IgD-negative memory B cell (primary cell): ENCODE measurements at regions not wholly inside any gene's neighbourhood (a gene's known extent, or its start where the extent isn't known, plus 50 kb on each side); places are given as distances from the start of the nearest gene placed in this dataset.

Experiments
- H3K27ac Mint-ChIP-seq, 3 donors: one replicate each; pipeline ENCODE4 v1.8.0; 2020 to 2022; ENCODE audit warnings: mild to moderate bottlenecking in 3 of 3, mixed read lengths in 3 of 3, moderate library complexity in 1 of 3
- H3K27me3 Mint-ChIP-seq: one replicate; pipeline ENCODE4 v1.8.0; 2021; ENCODE audit warnings: mixed read lengths
- H3K36me3 Mint-ChIP-seq: one replicate; pipeline ENCODE4 v1.8.0; 2020; ENCODE audit warnings: mild to moderate bottlenecking, mixed read lengths
- H3K4me1 Mint-ChIP-seq, 3 donors: one replicate each; pipeline ENCODE4 v1.8.0; 2020 to 2022; ENCODE audit warnings: mixed read lengths in 3 of 3, mild to moderate bottlenecking in 1 of 3
- H3K4me3 Mint-ChIP-seq, 4 donors: one replicate each; pipeline ENCODE4 v1.8.0; 2020 to 2022; ENCODE audit warnings: mild to moderate bottlenecking in 4 of 4, mixed read lengths in 4 of 4, moderate library complexity in 3 of 4
- H3K9me3 Mint-ChIP-seq, 3 donors: one replicate each; pipeline ENCODE4 v1.8.0; 2020 to 2021; ENCODE audit warnings: mixed read lengths in 3 of 3, mild to moderate bottlenecking in 1 of 3

DNA sequence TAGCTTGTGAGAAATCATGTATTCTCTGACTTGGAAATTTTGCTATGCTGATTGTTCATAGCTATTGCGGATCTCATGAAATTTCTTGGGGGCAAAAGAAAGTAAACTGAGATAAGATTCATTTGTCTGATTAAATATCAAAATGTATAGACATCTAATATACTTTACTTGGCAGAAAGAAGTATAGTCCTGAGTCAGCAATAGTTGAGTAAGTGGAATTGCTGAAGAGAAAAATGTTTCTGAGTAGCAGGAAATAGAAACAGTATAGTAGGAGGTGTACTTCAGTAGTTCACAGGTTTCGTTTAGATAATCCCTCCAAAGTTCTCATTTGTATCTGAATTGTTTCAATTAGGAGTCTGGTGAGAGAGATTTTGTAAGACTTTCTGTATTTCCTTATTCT, 705.9 kb downstream of the MCTP2 start:
- peaks cover 2 to 16% (median 3%) of the 10 kb centered on the region in 3 donors for H3K9me3 Mint-ChIP-seq
- H3K4me1 Mint-ChIP-seq: no peaks in the 10 kb centered on the region
- no peak overlapping the region for H3K4me3 Mint-ChIP-seq
- no peaks in the 10 kb centered on the region for H3K36me3 Mint-ChIP-seq
- no peak overlapping the region for H3K27ac Mint-ChIP-seq
- H3K27me3 Mint-ChIP-seq: no peaks in the 10 kb centered on the region

DNA sequence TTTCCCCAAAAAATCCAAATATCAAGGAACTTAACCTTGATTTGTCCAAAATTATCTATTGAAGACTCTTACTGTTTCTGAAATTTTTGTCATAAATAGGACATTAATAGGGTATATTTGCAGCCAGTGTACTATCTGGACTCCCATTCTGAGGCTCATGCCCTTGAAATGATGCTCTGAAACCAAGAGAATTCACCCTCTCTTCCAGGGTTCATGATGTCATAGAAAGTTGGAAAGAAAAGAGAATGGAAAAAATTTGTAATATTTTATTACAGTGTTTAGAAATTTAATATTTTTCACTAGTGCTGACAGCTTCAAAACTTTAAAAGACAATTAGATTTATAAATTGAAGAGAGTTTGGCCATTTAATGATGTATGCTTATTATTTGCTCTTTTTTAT, 712.5 kb downstream of the MCTP2 start:
- H3K4me1 Mint-ChIP-seq: no peaks in the 10 kb centered on the region
- H3K27me3 Mint-ChIP-seq: no peaks in the 10 kb centered on the region
- no peaks in the 10 kb centered on the region for H3K9me3 Mint-ChIP-seq
- no peak overlapping the region for H3K27ac Mint-ChIP-seq
- no peaks in the 10 kb centered on the region for H3K36me3 Mint-ChIP-seq
- no peak overlapping the region for H3K4me3 Mint-ChIP-seq

DNA sequence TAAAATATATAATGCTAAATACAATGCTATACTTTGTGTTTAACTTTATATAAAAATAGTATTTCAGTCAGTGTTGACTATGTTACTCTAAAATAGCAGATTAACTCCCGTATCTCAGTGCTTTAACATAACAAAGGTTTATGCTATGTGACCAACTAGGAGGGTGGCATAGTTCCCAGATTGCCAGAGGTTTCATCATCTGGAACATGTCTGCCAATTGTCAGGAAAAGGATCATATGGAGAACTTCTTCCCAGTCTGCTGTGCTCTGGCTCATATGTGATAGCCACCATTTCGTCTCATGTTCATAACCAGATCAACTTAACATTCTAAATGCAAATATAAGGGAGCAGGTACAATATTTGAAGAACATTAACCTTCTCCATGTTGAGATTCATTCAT, 720.2 kb downstream of the MCTP2 start:
- H3K4me3 Mint-ChIP-seq: no peak overlapping the region
- no peaks in the 10 kb centered on the region for H3K27me3 Mint-ChIP-seq
- no peaks in the 10 kb centered on the region for H3K4me1 Mint-ChIP-seq
- H3K27ac Mint-ChIP-seq: no peak overlapping the region
- peaks cover 1 to 14% (median 6%) of the 10 kb centered on the region in 3 donors for H3K9me3 Mint-ChIP-seq
- peaks cover 1% of the 10 kb centered on the region for H3K36me3 Mint-ChIP-seq

DNA sequence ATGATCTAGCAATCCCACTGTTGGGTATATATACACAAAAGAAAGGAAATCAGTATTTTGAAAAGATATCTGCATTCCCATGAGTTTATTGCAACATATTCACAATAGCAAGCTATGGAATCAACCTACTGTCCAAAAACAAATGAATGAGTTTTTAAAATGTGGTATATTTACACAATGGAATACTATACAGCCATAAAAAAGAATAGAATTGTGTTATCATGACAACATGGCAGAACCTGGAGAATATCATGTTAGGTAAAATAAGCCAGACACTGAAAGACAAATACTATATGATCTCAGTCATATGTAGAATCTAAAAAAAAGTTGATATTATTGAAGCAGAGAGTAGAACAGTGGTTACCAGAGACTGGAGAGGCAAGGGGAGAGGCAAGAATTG, 732.6 kb downstream of the MCTP2 start:
- peaks cover 3 to 11% (median 5%) of the 10 kb centered on the region in 3 donors for H3K9me3 Mint-ChIP-seq
- H3K4me1 Mint-ChIP-seq: no peaks in the 10 kb centered on the region
- no peak overlapping the region for H3K27ac Mint-ChIP-seq
- no peaks in the 10 kb centered on the region for H3K36me3 Mint-ChIP-seq
- H3K27me3 Mint-ChIP-seq: no peaks in the 10 kb centered on the region
- no peak overlapping the region for H3K4me3 Mint-ChIP-seq

DNA sequence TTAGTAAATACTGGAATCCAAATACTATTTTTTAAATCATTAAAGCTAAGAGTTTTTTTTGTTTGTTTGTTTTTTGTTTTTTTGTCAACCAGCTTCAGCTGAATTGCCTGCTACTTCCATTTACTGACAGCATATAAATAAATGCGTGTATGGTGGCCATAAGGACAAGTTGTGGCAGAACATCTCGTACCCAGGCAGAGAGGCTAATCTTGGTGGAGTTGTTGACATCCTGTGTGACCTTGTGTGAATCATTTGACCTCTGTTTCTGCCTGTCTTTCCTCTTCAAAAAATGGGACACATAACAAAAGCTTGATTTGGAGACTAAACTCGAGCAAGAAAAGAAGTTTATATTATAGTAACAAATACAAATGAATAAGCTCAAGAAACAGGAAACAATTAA, 734.2 kb downstream of the MCTP2 start:
- H3K27ac Mint-ChIP-seq: no peak overlapping the region
- H3K4me1 Mint-ChIP-seq: no peaks in the 10 kb centered on the region
- H3K36me3 Mint-ChIP-seq: no peaks in the 10 kb centered on the region
- H3K27me3 Mint-ChIP-seq: no peaks in the 10 kb centered on the region
- H3K9me3 Mint-ChIP-seq: peaks cover 2 to 8% (median 3%) of the 10 kb centered on the region in 3 donors
- no peak overlapping the region for H3K4me3 Mint-ChIP-seq

DNA sequence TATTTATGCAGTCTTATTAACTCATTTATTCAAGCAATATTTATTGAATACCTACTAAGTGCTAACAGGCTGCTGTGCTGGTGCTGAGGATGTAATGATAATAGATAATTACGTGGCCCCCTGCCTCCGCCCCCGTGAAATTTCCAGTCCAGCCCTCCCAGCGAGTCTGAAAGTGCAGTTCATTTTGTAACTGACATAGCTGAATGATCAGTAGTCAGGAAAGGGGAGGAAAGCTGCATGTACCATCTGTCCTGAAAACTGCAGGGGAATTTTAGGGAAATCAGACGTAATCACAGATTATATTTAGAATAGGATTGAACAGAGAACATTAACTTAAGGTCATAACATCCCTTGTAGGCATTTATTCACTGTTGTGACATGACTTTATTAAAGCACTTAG, 736.8 kb downstream of the MCTP2 start:
- Mint-ChIP-seq H3K4me1 (no peaks in the 10 kb centered on the region), H3K36me3 (no peaks in the 10 kb centered on the region), H3K27ac (no peak overlapping the region), H3K27me3 (no peaks in the 10 kb centered on the region), H3K9me3 (peaks cover 2 to 8% (median 4%) of the 10 kb centered on the region in 3 donors), H3K4me3 (no peak overlapping the region)

DNA sequence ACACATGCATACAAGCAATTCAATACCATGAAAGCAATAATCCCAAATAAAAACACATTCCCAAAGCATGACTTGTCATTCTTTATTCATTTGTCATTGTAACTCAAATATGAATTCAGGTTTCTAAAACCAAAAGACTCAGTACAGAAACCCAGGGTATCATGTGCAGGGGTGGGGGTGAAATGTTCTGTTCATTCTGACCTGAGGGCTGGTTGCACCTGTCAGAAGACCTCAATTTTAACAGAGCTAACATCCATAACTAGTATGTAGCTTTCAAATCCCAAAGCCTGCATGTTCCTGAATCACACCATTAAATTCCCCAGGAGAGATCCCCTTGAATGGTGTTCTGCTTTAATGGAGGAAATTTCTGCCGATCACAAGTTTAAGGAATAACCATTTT, 738.7 kb downstream of the MCTP2 start:
- Mint-ChIP-seq H3K27me3 (no peaks in the 10 kb centered on the region), H3K4me1 (no peaks in the 10 kb centered on the region), H3K36me3 (no peaks in the 10 kb centered on the region), H3K4me3 (no peak overlapping the region), H3K9me3 (peaks cover 0 to 5% (median 1%) of the 10 kb centered on the region in 3 donors), H3K27ac (no peak overlapping the region)

DNA sequence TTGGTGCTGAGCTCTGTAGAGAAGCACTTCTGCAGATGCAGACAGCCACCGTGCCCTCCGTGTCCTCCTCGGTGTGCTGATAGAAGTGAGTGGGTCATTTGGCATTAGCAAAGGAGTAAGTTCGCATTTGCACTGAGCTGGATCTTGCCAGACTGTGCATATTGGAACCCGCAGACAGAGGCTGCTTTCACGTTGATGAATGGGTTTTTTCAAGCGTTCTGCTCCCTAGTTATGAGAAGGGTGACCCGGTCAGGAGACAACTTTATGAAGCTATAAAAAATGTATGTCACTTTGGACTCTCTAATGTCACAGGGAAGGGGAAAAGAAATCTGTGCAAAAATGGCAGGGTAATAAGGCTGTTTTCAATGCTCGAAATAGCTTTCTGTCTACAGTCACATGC, 739.4 kb downstream of the MCTP2 start:
- H3K4me1 Mint-ChIP-seq: no peaks in the 10 kb centered on the region
- H3K27me3 Mint-ChIP-seq: no peaks in the 10 kb centered on the region
- no peak overlapping the region for H3K4me3 Mint-ChIP-seq
- peaks cover 0 to 8% (median 1%) of the 10 kb centered on the region in 3 donors for H3K9me3 Mint-ChIP-seq
- no peak overlapping the region for H3K27ac Mint-ChIP-seq
- no peaks in the 10 kb centered on the region for H3K36me3 Mint-ChIP-seq

DNA sequence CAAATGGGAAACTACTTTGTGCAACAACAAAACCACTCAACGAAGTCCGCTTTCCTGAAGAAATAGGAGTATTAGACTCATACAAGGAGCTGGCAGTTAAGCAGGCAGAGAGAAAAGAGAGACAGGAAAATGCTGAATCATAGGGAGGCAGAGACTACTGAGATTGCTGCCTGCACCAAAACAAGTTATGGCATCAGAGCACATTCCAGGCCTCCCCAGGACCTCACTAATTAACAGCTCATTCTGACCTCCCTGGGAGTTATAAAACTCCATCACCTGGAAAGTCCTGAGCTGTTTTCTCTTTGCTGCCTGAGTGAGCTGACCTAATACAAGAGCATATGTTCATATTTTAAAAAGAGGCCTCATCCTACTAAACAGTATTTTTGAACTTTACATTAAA, 741.0 kb downstream of the MCTP2 start:
- H3K4me1 Mint-ChIP-seq: no peaks in the 10 kb centered on the region
- no peak overlapping the region for H3K27ac Mint-ChIP-seq
- no peaks in the 10 kb centered on the region for H3K27me3 Mint-ChIP-seq
- no peak overlapping the region for H3K4me3 Mint-ChIP-seq
- H3K9me3 Mint-ChIP-seq: peaks cover 0 to 4% (median 1%) of the 10 kb centered on the region in 3 donors
- no peaks in the 10 kb centered on the region for H3K36me3 Mint-ChIP-seq

DNA sequence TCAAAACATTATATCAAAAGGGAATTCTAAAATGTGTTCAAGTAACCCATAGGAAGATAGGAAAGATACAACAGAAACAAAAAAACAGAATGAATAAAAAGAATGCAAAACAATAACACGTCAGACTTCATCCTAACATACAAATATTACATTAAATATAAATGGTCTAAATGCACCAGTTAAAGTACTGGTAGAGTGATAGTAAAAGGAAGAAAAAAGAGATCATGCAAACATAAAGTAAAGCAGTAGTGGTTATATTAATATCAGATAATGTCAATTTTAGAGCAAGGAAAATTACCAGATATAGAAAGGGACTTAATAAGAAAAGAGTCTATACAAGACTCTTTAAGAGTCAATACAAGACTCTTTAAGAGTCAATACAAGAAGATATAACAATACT, 755.7 kb downstream of the MCTP2 start:
- H3K4me1 Mint-ChIP-seq: peaks cover 0 to 1% (median 0%) of the 10 kb centered on the region in 3 donors
- no peak overlapping the region for H3K27ac Mint-ChIP-seq
- peaks cover 5 to 19% (median 6%) of the 10 kb centered on the region in 3 donors for H3K9me3 Mint-ChIP-seq
- no peaks in the 10 kb centered on the region for H3K36me3 Mint-ChIP-seq
- H3K27me3 Mint-ChIP-seq: no peaks in the 10 kb centered on the region
- H3K4me3 Mint-ChIP-seq: no peak overlapping the region

DNA sequence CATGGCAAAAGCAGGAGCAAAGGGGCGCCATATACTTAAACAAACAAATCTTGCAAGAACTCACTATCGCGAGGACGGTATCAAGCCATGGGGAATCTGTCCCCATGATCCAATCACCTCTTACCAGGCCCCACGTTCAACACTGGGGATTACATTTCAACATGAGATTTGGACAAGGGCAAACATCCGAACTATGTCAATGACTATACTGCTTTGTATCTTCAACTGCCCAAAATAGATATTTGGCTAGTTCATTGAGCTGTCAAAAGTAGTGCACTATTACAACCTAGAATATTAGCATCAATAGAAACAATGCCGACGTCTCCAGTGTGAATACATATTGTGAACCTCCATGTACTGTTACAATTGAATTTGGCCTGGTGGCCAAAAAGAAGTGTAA, 760.4 kb downstream of the MCTP2 start:
- no peaks in the 10 kb centered on the region for H3K4me1 Mint-ChIP-seq
- H3K27me3 Mint-ChIP-seq: no peaks in the 10 kb centered on the region
- H3K36me3 Mint-ChIP-seq: no peaks in the 10 kb centered on the region
- H3K27ac Mint-ChIP-seq: peak overlapping the region in 1 of 3 donors; percentile 81
- no peak overlapping the region for H3K4me3 Mint-ChIP-seq
- peaks cover 2 to 16% (median 5%) of the 10 kb centered on the region in 3 donors for H3K9me3 Mint-ChIP-seq

DNA sequence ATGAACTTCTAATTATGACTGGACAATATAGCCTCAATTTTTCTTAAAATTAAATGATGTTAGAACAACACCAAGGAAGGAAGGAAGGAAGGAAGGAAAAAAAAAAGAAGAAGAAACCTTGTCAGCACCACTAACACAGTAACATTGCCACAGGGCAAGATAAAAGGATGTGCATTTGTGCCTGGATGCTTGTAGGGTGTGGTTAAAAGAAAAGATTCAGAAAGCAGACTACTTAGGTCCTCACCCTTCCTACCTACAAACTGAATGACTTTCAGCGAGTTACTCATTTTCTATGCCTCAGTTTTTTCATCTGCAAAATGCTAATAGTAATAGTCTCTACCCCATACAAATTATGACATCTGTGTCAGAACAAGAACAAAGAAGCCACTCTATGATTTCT, 778.3 kb downstream of the MCTP2 start:
- H3K4me1 Mint-ChIP-seq: no peaks in the 10 kb centered on the region
- H3K27ac Mint-ChIP-seq: no peak overlapping the region
- no peaks in the 10 kb centered on the region for H3K27me3 Mint-ChIP-seq
- H3K4me3 Mint-ChIP-seq: no peak overlapping the region
- peaks cover 3 to 10% (median 9%) of the 10 kb centered on the region in 3 donors for H3K9me3 Mint-ChIP-seq
- H3K36me3 Mint-ChIP-seq: no peaks in the 10 kb centered on the region

DNA sequence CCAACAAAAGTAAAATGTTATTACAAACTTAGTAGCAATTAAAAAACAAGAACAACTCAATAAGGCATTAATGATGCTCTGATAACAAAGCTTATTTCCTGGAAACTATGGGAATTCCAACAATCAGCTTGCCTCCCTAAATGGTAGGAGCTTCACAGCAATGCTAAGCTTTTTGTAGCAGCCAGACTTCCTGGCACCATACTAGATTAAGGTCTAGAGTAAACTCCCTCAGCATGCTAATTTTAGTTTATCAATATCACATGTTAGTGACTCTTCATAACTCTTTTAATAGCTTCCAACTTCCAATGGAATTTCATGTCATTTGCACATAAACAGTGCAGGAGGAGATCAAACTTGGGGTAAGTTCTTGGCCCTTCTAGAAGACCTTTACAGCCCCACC, 782.0 kb downstream of the MCTP2 start:
- Mint-ChIP-seq H3K9me3 (peaks cover 0 to 10% (median 9%) of the 10 kb centered on the region in 3 donors), H3K4me1 (no peaks in the 10 kb centered on the region), H3K4me3 (no peak overlapping the region), H3K27me3 (no peaks in the 10 kb centered on the region), H3K36me3 (no peaks in the 10 kb centered on the region), H3K27ac (no peak overlapping the region)

DNA sequence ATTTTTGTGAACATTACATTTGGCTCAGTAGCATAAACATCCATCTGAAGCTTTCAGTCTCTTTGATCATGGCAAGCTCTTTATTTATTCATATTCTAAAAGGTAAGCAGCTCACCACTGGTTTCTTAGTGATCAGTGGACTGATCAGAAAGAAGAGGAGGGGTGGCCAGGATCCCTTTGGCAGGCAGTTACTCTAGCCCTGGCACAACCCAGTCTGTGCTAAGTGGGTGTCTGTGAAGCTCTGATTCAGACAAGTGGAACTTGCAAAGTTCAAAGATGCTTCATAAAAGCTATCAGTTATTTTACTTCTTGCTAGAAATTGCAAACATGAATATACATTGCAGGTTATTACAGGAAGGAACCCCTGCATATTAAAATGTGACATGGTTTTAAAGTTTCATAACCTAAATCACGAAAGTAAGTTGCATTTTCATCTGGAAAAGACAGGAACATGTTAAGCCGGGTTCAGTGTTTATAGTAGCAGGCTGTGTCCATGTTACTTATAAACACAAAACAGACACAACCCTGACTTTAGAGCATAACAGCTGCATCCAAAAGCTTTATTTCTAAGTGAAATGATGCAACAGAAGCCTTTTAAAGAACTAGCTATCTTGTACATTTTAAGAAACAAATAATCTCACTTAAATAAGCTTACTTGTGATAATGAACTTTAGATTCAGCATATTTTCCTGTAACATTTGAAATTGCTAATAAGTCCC, 785.3 kb downstream of the MCTP2 start:
- H3K4me3 Mint-ChIP-seq: no peak overlapping the region
- H3K9me3 Mint-ChIP-seq: peaks cover 0 to 14% (median 3%) of the 10 kb centered on the region in 3 donors
- H3K27ac Mint-ChIP-seq: no peak overlapping the region
- no peaks in the 10 kb centered on the region for H3K36me3 Mint-ChIP-seq
- H3K27me3 Mint-ChIP-seq: no peaks in the 10 kb centered on the region
- H3K4me1 Mint-ChIP-seq: no peaks in the 10 kb centered on the region

DNA sequence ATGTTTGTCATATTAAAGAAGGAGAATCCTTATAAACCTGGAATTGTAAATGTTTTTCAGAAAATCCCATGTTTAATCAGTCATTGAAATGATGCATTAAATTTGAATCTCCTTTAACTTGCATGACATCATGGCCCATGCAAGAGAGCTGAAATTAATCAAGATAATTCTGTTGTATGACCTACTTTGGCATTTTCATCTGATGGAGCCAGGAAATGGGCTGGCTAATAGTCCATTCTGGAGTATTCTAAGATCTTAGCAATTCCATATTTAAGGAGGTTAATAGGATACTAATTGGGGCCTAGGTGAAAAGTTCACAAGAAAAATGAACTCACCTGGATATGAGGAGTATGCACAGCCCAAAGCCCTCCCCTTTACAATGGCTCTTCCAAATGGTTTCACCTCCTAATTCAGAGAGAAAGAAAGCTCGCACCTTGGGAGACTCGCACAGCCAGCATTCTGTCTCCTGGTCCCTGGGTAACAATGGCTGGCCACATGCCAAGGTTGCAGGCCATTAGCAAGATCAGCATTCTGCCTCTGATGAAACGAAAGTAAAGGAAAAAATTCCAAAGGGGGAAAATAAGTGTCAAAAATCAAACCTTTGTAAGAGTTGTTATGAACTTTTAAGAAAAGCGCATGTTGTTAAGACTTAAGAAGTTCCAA, 786.4 kb downstream of the MCTP2 start:
- H3K27me3 Mint-ChIP-seq: no peaks in the 10 kb centered on the region
- H3K9me3 Mint-ChIP-seq: peaks cover 0 to 16% (median 3%) of the 10 kb centered on the region in 3 donors
- H3K4me3 Mint-ChIP-seq: no peak overlapping the region
- H3K4me1 Mint-ChIP-seq: no peaks in the 10 kb centered on the region
- H3K27ac Mint-ChIP-seq: no peak overlapping the region
- no peaks in the 10 kb centered on the region for H3K36me3 Mint-ChIP-seq
